HFF-Myc (cell line): ENCODE measurements at regions not wholly inside any gene's neighbourhood (a gene's known extent, or its start where the extent isn't known, plus 50 kb on each side); places are given as distances from the start of the nearest gene placed in this dataset.

Experiments
- DNase-seq: peaks from one replicate; pipeline ENCODE4 v3.0.0-alpha.2; 2011; ENCODE audit warnings: low read depth; ENCODE audit errors: extremely low read depth
- H3K4me3 ChIP-seq: replicated peaks from 2 replicates; pipeline ENCODE4 v1.5.1; 2011; ENCODE audit warnings: low read depth, mild to moderate bottlenecking, control low read depth, low read length
- CTCF ChIP-seq: IDR thresholded peaks from 2 replicates; pipeline ENCODE4 v1.5.1; 2012; ENCODE audit warnings: mild to moderate bottlenecking, low read depth, low read length, control low read depth; ENCODE audit errors: missing control alignments

- no peak overlapping the region for H3K4me3 ChIP-seq
- no peak for DNase-seq
- no peak for TF ChIP-seq CTCF
Measured at GRCh38 chr2:121087117-121087516, 197.9 kb downstream of the TFCP2L1 start.

- TF ChIP-seq CTCF: no peak
- DNase-seq: no peak
- no peak overlapping the region for H3K4me3 ChIP-seq
Measured at GRCh38 chr2:121088251-121089165, 196.5 kb downstream of the TFCP2L1 start.

- H3K4me3 ChIP-seq: no peak overlapping the region
- no peak for DNase-seq
- no peak for TF ChIP-seq CTCF
Measured at GRCh38 chr2:121089166-121089510, 195.9 kb downstream of the TFCP2L1 start.

GRCh38 chr2:121090088-121090715, 194.8 kb downstream of the TFCP2L1 start:
- no peak for TF ChIP-seq CTCF
- DNase-seq: no peak
- no peak overlapping the region for H3K4me3 ChIP-seq

GRCh38 chr2:121092095-121092494, 192.9 kb downstream of the TFCP2L1 start:
- no peak for TF ChIP-seq CTCF
- no peak for DNase-seq
- H3K4me3 ChIP-seq: no peak overlapping the region

GRCh38 chr2:121093692-121094091, 191.3 kb downstream of the TFCP2L1 start:
- no peak for TF ChIP-seq CTCF
- no peak for DNase-seq
- no peak overlapping the region for H3K4me3 ChIP-seq

GRCh38 chr2:121094101-121094500, 190.9 kb downstream of the TFCP2L1 start:
- no peak for TF ChIP-seq CTCF
- H3K4me3 ChIP-seq: no peak overlapping the region
- DNase-seq: no peak
